ENCODE measurements at regions not wholly inside any gene's neighbourhood (a gene's known extent, or its start where the extent isn't known, plus 50 kb on each side); places are given as distances from the start of the nearest gene placed in this dataset.
"Not testable (repeated sequence)": the region's sequence is repeated elsewhere in the genome, so short reads cannot be mapped to it uniquely, and the experiment has no call there.

- not testable (repeated sequence) for TF ChIP-seq CTCF, POLR2A (IDR thresholded peaks at IDR 0.05)
These were observed 218.9 kb downstream of the HHIP start for GRCh38 chr4:144864891-144865290.

Data from stomach (tissue), 4 donors.